HG02588 (cell line): ENCODE measurements at regions not wholly inside any gene's neighbourhood (a gene's known extent, or its start where the extent isn't known, plus 50 kb on each side); places are given as distances from the start of the nearest gene placed in this dataset.
"Not testable (repeated sequence)": the region's sequence is repeated elsewhere in the genome, so short reads cannot be mapped to it uniquely, and the experiment has no call there.

Experiments used
- ATAC-seq: cut with Tn5 transposase; IDR thresholded peaks from one replicate; pipeline ENCODE4 v1.9.1; 2021; ENCODE audit warnings: mild to moderate bottlenecking, moderate library complexity; ENCODE audit not compliant: unreplicated experiment

DNA sequence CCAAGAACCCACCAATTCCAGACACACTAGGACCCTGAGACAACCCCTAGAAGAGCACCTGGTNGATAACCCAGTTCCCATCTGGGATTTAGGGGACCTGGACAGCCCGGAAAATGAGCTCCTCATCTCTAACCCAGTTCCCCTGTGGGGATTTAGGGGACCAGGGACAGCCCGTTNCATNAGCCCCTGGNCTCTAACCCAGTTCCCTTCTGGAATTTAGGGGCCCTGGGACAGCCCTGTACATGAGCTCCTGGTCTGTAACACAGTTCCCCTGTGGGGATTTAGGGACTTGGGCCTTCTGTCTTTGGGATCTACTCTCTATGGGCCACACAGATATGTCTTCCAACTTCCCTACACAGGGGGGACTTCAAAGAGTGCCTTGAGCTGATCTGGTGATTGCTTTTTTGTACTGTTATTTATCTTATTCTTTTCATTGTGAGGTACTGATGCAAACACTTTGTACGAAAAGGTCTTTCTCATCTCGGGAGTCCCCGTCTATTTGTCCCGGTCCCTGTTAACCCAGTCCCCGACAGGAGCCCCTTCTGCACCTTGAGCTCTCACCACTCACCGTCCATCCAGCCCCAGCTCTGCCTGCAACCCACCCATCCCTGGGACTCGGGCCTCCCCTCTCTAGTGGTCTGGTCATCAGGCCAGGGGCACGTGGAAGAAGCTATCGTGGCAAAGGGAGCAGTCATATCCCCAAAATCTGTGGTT lies 58.2 kb upstream of the PLCXD1 start:
- not testable (repeated sequence) for ATAC-seq

DNA sequence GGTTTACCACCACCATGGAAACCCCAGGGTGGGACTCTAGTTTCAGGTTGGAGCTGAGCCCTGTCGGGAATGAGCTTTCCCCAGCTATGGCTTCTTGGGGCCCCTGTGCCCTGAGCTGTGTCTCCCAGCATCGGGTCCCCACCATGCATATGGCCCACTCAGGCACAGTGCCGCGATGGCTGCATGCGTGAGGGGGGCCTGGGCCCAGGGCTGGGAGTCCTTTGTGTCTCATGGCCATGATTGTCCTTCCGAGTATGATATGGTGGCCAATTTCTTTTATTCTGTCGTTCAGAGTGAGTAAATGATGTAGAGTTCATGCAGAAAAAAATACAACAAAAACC lies 57.7 kb upstream of the PLCXD1 start:
- not testable (repeated sequence) for ATAC-seq

DNA sequence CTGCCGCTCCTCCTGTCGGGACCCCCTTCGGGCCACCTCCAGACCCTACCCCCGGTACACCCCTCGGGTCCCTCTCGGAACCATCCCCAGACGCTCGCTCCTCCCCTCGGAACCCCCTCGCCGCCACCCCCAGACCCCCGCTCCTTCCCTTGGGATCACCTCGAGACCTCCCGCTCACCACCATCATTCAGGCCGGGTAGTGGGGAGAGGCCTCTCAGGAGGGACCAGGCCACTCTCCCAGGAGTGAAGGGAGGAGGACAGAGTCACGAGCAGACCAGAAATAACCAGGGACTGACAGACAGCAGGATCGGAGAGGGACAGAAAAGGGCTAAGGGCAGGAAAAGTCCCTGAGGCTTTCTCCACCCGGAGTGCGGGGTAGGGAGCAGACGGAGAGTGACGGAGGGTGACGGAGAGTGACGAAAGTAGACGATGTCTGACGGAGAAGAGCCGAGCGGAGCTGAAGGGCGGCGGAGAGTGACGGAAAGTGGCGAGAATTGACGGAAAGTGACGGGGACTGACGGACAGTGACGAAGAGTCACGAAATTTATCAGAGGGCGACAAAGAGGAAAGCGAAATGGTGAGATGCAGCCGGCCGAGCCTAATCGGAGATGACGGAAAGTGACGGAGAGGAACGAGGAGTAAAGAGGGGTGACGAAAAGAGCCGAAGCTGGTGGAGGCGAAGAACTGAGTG lies 54.6 kb upstream of the PLCXD1 start:
- ATAC-seq = peak; percentile 64

DNA sequence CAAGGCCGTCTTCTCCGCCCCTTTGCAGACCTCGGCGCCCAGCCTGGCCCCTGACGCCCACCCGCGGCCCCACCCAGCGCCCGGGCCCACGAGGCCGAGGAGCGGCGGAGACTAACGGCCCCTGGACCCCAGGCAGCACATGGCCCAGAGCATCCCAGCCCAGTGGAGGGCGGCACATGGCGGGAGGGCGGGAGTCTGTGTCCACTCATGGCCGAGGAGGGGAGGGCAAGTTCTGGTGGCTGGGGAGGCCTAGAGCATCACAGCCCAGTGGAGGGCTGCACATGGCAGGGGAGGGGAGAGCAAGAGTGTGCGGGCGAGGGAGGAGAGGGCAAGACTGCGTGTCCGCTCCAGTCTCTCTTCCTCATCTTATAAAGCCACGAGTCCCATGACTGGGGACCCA lies 53.8 kb upstream of the PLCXD1 start:
- ATAC-seq = not testable (repeated sequence)
